ENCODE measurements at regions not wholly inside any gene's neighbourhood (a gene's known extent, or its start where the extent isn't known, plus 50 kb on each side); places are given as distances from the start of the nearest gene placed in this dataset.

DNA sequence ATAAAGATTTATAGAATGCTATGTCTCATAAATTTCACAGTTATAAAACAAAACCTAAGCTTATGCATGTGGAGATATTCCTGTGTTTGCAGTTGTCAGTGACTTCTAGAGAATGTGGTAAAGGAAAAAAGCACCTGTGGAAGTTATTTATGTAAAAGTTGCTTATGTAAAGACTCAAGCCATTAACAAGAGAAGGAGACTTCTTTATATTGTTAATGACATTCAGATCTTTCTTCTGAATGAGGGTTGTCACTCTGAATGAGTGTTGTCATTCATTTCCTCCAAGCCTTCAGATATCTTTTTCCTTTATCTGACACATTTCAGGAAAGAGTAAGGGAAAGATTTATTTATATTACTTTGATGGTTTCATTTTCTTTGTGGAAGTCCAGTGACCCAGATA is 202.6 kb downstream of the TM9SF2 start:
- Histone ChIP-seq H3K9ac (ENCODE audit: low read length) (no peak overlapping the region), H3K27ac (ENCODE audit: low read depth, low read length) (no peak overlapping the region), H3K4me1 (ENCODE audit: insufficient read depth, low read length) (no peaks in the 10 kb centered on the region), H3K36me3 (ENCODE audit: insufficient read depth, low read length) (no peaks in the 10 kb centered on the region), H3K9me3 (ENCODE audit: low read length) (no peaks in the 10 kb centered on the region), H3K27me3 (ENCODE audit: control insufficient read depth in 1 of 2, insufficient read depth in 2 of 2, low read length in 2 of 2) (no peaks in the 10 kb centered on the region), H3K4me3 (ENCODE audit: low read depth in 1 of 2, low read length in 2 of 2) (no peak overlapping the region)

DNA sequence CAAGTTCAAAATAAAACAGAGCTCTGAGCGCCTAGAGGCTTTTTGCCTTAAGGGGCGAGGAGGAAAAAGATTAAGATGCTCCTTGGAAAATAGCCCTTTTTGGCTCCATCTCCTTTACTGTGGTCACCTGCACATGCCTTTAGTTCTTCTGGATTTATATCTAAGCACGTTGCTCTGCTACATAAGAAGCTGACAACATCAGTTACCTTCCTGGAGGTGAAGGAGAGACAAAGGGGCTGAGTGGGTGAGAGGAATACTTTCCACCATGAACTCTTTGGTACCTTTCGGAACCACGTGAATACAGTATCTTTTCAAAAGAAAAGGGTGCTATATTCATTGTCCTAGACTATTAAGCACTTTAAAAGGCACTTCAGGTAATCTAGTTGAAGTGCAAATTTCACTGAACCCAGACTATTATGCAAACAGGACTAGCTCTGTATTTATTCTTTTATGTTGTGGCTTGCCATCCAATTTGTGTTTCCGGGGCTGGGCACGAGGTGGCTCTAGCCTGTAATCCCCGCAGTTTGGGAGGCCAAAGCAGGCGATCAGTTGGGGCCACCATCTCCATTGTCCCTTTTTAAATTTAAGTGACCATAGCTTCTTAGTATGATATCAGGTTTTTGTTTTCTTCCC is 201.5 kb downstream of the TM9SF2 start:
- Histone ChIP-seq H3K9me3 (ENCODE audit: low read length) (no peaks in the 10 kb centered on the region), H3K36me3 (ENCODE audit: insufficient read depth, low read length) (no peaks in the 10 kb centered on the region), H3K27ac (ENCODE audit: low read depth, low read length) (no peak overlapping the region), H3K9ac (ENCODE audit: low read length) (no peak overlapping the region), H3K4me3 (ENCODE audit: low read depth in 1 of 2, low read length in 2 of 2) (no peak overlapping the region), H3K27me3 (ENCODE audit: control insufficient read depth in 1 of 2, insufficient read depth in 2 of 2, low read length in 2 of 2) (no peaks in the 10 kb centered on the region), H3K4me1 (ENCODE audit: insufficient read depth, low read length) (no peaks in the 10 kb centered on the region)

DNA sequence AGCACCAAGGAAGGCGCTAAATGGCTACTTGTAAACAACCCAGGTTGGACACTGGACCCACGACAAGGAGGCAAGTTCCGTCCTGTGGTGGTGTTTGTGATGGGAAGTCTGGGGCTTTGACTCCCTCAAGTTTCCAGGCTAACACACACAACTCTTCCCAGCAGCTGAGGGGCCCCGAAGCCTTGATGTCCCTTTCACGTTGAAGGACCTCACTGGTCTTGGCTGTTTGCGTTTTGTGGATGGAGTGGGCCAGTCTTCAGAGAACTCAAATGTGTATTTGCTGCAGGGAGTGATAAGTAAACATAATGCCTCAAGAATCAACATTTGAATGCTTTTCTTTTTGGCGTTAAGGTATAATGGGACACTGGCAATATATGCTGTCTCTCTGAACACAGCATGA is 199.2 kb downstream of the TM9SF2 start:
- Histone ChIP-seq H3K9me3 (ENCODE audit: low read length) (no peaks in the 10 kb centered on the region), H3K9ac (ENCODE audit: low read length) (no peak overlapping the region), H3K27ac (ENCODE audit: low read depth, low read length) (no peak overlapping the region), H3K27me3 (ENCODE audit: control insufficient read depth in 1 of 2, insufficient read depth in 2 of 2, low read length in 2 of 2) (no peaks in the 10 kb centered on the region), H3K4me3 (ENCODE audit: low read depth in 1 of 2, low read length in 2 of 2) (no peak overlapping the region), H3K36me3 (ENCODE audit: insufficient read depth, low read length) (no peaks in the 10 kb centered on the region), H3K4me1 (ENCODE audit: insufficient read depth, low read length) (no peaks in the 10 kb centered on the region)

DNA sequence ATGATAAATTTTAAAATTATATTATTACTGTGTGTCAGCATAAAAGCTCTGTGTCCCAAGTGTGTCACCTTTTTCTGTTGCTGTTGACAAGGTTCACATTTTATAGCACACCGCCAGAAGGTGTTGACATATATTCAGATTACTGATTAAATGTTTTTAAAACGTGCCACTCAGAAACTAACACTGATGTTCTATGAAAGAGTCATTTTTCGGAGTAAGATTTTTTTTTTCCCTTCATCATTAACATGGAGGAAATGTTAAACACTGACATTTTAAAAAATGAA is 197.5 kb downstream of the TM9SF2 start:
- Histone ChIP-seq H3K9ac (ENCODE audit: low read length) (no peak overlapping the region), H3K36me3 (ENCODE audit: insufficient read depth, low read length) (no peaks in the 10 kb centered on the region), H3K9me3 (ENCODE audit: low read length) (no peaks in the 10 kb centered on the region), H3K4me3 (ENCODE audit: low read depth in 1 of 2, low read length in 2 of 2) (no peak overlapping the region), H3K4me1 (ENCODE audit: insufficient read depth, low read length) (no peaks in the 10 kb centered on the region), H3K27me3 (ENCODE audit: control insufficient read depth in 1 of 2, insufficient read depth in 2 of 2, low read length in 2 of 2) (no peaks in the 10 kb centered on the region), H3K27ac (ENCODE audit: low read depth, low read length) (no peak overlapping the region)

DNA sequence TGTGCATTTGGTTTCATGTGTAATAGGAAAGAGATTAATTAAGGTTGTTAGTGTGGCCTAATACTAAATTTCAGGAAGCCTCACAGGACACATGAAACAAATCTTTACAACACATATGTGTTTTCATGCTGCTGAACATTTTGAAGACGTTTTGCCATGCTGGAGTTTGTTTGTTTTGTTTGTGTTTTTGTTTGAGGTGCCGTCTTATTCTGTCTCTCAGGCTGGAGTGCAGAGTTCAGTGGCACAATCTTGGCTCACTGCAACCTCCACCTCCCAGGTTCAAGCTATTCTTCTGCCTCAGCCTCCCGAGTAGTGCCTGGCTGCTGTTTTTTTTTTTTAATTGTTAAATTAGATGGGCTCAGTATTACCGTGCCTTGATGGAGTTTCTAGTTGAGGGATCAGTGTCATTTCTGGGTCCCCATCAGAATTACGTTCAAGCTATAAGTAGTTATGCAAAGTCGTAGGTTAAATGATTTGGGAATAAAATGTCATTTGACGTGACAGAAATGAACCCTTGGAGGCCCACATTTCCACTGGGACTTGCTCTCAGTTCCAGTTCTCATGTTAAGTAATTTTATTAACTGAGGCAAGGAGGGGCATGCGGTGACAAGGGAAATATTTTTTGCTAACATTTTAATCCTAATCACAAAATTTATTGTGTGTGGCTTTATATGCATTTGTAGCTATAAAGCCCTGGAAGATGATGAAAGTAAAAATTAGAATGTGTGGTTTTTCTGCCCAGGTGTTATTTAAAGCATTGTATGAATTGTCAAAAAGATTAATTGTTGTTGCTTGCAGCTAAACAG is 196.9 kb downstream of the TM9SF2 start:
- Histone ChIP-seq H3K4me1 (ENCODE audit: insufficient read depth, low read length) (no peaks in the 10 kb centered on the region), H3K27me3 (ENCODE audit: control insufficient read depth in 1 of 2, insufficient read depth in 2 of 2, low read length in 2 of 2) (no peaks in the 10 kb centered on the region), H3K27ac (ENCODE audit: low read depth, low read length) (no peak overlapping the region), H3K9ac (ENCODE audit: low read length) (no peak overlapping the region), H3K9me3 (ENCODE audit: low read length) (no peaks in the 10 kb centered on the region), H3K4me3 (ENCODE audit: low read depth in 1 of 2, low read length in 2 of 2) (no peak overlapping the region), H3K36me3 (ENCODE audit: insufficient read depth, low read length) (no peaks in the 10 kb centered on the region)

DNA sequence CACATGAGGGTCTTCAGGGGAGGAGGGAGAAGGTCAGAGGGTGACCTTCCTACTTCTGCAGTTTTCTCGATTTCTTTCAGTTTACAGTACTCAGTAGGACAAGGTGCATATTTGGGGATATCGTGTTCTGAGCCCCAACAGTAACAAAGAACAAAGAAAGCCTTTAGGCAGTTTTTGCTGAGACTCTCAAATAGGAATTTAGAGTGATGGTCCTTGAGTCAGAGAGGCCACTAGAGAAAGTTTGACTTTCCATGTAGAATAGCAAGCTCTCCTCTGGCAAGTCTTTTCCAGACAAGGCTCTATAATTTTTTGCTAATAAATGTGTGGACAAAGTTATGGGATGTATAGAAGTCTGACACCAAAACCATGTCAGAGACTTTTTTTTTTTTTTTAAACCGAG is 194.6 kb downstream of the TM9SF2 start:
- no peaks in the 10 kb centered on the region for H3K4me1 ChIP-seq (ENCODE audit: insufficient read depth, low read length)
- no peak overlapping the region for H3K4me3 ChIP-seq (ENCODE audit: low read depth in 1 of 2, low read length in 2 of 2)
- H3K9ac ChIP-seq (ENCODE audit: low read length): no peak overlapping the region

DNA sequence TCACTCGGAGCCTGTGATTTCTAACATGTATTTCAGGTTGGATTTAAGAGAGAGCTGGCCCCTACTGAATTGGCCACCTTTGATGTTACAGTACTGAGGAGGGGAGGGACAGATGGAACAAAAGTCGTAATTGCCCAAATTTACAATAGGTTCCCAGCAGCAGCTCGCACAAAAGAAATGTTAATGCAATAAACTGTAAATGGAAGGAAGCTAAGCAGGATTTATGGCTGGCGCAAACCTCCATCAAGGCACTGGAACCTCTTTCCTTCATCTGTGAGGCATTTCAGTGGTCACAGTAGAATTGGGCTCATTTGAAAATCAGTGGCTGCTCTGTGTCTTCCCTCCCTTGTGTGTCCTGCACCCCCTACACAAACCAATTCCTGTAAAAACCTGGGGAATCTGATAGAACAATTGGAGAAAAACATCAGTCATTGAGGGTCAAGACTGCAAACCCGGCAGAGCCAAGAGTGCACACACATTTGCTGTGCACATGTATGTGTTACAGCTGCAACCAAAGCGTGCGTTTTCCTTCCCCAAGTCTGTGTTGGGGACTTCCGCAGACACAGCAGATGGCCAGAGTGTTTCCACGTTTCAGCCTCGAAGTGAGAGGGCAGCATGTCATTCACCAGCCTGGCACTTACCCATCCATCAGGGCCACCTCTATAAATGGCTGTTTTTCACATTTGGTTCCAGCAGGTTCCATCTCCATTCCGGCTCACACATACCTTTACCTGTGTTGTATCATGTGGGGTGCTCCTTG is 192.8 kb downstream of the TM9SF2 start:
- Histone ChIP-seq H3K9me3 (ENCODE audit: low read length) (no peaks in the 10 kb centered on the region), H3K27ac (ENCODE audit: low read depth, low read length) (no peak overlapping the region), H3K4me1 (ENCODE audit: insufficient read depth, low read length) (no peaks in the 10 kb centered on the region), H3K36me3 (ENCODE audit: insufficient read depth, low read length) (no peaks in the 10 kb centered on the region), H3K9ac (ENCODE audit: low read length) (no peak overlapping the region), H3K4me3 (ENCODE audit: low read depth in 1 of 2, low read length in 2 of 2) (no peak overlapping the region), H3K27me3 (ENCODE audit: control insufficient read depth in 1 of 2, insufficient read depth in 2 of 2, low read length in 2 of 2) (no peaks in the 10 kb centered on the region)

More for the DNA sequence above, 194.6 kb downstream of the TM9SF2 start:
- Histone ChIP-seq H3K27me3 (ENCODE audit: control insufficient read depth in 1 of 2, insufficient read depth in 2 of 2, low read length in 2 of 2) (no peaks in the 10 kb centered on the region), H3K27ac (ENCODE audit: low read depth, low read length) (no peak overlapping the region), H3K9me3 (ENCODE audit: low read length) (no peaks in the 10 kb centered on the region), H3K36me3 (ENCODE audit: insufficient read depth, low read length) (no peaks in the 10 kb centered on the region)

DNA sequence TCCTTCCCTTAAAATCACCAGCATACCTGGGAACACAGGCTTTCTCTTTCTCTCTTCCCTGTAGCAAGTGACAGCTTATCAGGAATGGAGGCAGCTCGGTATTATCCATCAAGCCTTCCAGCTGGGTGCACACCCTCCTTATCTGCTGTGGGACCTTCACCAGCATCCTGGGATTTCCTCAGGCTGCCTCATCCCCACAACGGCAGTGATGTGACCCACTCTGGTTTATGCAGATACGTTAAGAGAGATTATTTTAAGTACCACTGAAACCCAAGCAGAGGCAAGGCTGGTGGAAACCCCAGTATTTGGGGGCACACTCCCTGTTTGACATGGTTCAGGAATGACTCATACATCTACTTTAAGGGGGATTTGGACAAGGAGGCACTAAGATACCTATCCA is 192.1 kb downstream of the TM9SF2 start:
- Histone ChIP-seq H3K27ac (ENCODE audit: low read depth, low read length) (no peak overlapping the region), H3K27me3 (ENCODE audit: control insufficient read depth in 1 of 2, insufficient read depth in 2 of 2, low read length in 2 of 2) (no peaks in the 10 kb centered on the region), H3K36me3 (ENCODE audit: insufficient read depth, low read length) (no peaks in the 10 kb centered on the region), H3K9me3 (ENCODE audit: low read length) (no peaks in the 10 kb centered on the region), H3K9ac (ENCODE audit: low read length) (no peak overlapping the region), H3K4me1 (ENCODE audit: insufficient read depth, low read length) (no peaks in the 10 kb centered on the region), H3K4me3 (ENCODE audit: low read depth in 1 of 2, low read length in 2 of 2) (no peak overlapping the region)

DNA sequence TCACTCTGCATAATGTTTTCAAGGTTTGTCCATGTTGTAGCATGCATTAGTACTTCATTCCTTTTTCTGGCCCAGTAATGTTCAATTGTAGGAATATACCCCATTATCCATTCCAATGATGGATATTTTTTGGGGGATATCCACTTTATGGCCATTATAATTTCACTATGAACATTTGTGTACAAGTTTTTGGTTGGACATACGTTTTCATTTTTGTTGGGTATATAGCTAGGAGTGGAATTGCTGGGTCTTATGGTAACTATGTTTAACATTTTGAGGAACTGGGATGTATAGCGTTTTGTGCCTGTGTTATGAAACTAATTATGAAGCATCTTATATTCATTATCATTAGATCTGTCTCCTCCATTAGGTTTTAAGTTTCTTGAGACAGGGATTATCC is 191.6 kb downstream of the TM9SF2 start:
- no peaks in the 10 kb centered on the region for H3K4me1 ChIP-seq (ENCODE audit: insufficient read depth, low read length)
- no peak overlapping the region for H3K27ac ChIP-seq (ENCODE audit: low read depth, low read length)
- H3K9ac ChIP-seq (ENCODE audit: low read length): no peak overlapping the region
- no peaks in the 10 kb centered on the region for H3K27me3 ChIP-seq (ENCODE audit: control insufficient read depth in 1 of 2, insufficient read depth in 2 of 2, low read length in 2 of 2)
- no peak overlapping the region for H3K4me3 ChIP-seq (ENCODE audit: low read depth in 1 of 2, low read length in 2 of 2)
- no peaks in the 10 kb centered on the region for H3K9me3 ChIP-seq (ENCODE audit: low read length)
- no peaks in the 10 kb centered on the region for H3K36me3 ChIP-seq (ENCODE audit: insufficient read depth, low read length)

DNA sequence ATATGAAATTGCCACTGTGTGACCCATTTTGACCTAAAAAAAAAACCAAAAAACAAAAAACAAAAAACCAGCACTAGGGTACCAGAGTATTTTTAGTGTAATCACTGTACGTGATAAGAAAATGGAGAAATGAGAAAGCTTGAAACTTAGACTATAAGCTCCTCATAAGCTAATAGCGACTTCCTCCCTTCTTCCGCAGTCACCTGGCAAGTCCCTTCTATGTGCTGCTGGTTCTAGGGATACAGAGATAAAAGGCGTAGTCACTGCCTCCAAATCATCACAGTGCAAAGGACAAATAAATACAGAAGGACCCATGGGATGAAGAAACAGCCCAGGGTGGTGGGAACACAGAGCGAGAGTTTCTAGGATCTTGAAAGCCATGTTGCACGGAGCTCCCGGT is 190.3 kb downstream of the TM9SF2 start:
- no peak overlapping the region for H3K9ac ChIP-seq (ENCODE audit: low read length)
- H3K27ac ChIP-seq (ENCODE audit: low read depth, low read length): no peak overlapping the region
- H3K27me3 ChIP-seq (ENCODE audit: control insufficient read depth in 1 of 2, insufficient read depth in 2 of 2, low read length in 2 of 2): no peaks in the 10 kb centered on the region
- H3K9me3 ChIP-seq (ENCODE audit: low read length): no peaks in the 10 kb centered on the region
- H3K4me3 ChIP-seq (ENCODE audit: low read depth in 1 of 2, low read length in 2 of 2): no peak overlapping the region
- no peaks in the 10 kb centered on the region for H3K4me1 ChIP-seq (ENCODE audit: insufficient read depth, low read length)
- no peaks in the 10 kb centered on the region for H3K36me3 ChIP-seq (ENCODE audit: insufficient read depth, low read length)

DNA sequence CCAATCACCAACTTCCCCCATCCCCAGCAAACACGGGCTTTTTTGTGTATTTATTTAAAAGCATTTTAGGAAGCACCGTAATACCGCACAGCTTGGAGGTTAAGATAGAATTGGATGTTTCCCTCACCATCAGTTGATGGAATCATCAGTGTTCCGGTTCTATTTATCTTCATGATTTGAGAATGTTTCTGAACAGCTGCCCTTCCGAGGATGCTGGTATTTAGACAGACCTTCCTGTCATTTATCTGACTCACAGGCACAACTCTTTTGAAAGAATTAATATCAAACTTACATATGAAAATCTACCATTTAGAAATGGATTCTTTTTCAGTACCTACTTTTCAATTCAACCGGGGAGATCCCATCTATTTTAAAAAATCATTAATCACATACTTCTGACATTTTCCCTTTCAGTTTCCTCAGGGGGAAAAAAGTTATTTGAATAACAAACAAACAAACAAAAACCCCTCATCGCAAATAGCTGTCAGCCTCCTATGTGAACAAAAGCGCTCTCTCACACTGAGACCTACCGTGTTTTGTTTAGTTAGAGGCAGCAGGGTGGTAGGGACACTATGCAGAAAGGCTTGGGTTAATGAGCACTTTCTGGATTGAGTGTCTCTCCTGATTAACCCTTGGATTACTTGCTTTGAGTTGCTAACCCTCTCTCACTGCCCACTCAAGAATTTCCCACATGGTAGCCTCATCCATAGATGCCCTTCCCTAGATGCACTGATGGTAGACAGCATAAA is 189.3 kb downstream of the TM9SF2 start:
- Histone ChIP-seq H3K27me3 (ENCODE audit: control insufficient read depth in 1 of 2, insufficient read depth in 2 of 2, low read length in 2 of 2) (no peaks in the 10 kb centered on the region), H3K36me3 (ENCODE audit: insufficient read depth, low read length) (no peaks in the 10 kb centered on the region), H3K9ac (ENCODE audit: low read length) (no peak overlapping the region), H3K9me3 (ENCODE audit: low read length) (no peaks in the 10 kb centered on the region), H3K27ac (ENCODE audit: low read depth, low read length) (no peak overlapping the region), H3K4me3 (ENCODE audit: low read depth in 1 of 2, low read length in 2 of 2) (no peak overlapping the region), H3K4me1 (ENCODE audit: insufficient read depth, low read length) (no peaks in the 10 kb centered on the region)

Measured in muscle layer of colon (tissue), 2 donors.